GM18907 (cell line): ENCODE measurements at regions not wholly inside any gene's neighbourhood (a gene's known extent, or its start where the extent isn't known, plus 50 kb on each side); places are given as distances from the start of the nearest gene placed in this dataset.
"Not testable (repeated sequence)": the region's sequence is repeated elsewhere in the genome, so short reads cannot be mapped to it uniquely, and the experiment has no call there.

Source experiments
- ATAC-seq: cut with Tn5 transposase; IDR thresholded peaks from one replicate; pipeline ENCODE4 v1.9.1; 2021; ENCODE audit warnings: mild to moderate bottlenecking, moderate library complexity; ENCODE audit not compliant: unreplicated experiment

DNA sequence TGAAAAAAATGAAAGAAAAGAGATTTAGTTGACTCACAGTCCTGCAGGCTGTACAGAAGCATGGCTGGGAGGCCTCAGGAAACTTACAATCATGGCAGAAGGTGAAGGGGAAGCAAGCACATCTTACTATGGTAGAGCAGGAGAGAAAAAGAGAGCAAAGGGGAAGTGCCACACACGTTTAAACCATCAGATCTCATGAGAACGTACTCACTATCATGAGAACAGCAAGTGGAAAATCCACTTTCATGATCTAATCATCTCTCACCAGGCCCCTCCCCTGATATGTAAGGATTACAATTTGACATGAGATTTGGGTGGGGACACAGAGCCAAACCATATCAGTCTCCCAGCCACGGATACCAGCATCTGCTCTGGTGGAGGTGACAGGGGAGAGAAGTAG, 50.8 kb upstream of the CPOX start:
- no peak for ATAC-seq

DNA sequence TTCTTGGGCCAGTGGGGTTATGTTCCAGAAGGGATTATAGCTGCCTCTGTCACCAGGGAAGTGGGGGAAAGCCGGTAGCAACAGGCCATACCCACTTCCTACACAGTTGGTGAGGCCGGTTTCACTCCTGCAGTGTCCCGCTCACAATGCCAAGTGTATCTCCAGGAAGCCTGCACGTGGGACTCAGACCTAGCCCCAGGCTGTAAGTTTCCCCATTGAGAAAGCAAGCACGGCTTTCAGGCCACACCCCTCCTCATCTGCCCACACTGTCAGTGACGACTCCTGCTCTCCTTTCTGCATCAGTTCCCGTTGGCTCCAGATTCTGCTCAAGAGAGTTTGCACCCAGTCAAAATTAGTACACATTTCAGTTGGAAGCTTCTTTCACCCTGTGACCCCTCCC, 51.6 kb upstream of the CPOX start:
- ATAC-seq, result no peak

DNA sequence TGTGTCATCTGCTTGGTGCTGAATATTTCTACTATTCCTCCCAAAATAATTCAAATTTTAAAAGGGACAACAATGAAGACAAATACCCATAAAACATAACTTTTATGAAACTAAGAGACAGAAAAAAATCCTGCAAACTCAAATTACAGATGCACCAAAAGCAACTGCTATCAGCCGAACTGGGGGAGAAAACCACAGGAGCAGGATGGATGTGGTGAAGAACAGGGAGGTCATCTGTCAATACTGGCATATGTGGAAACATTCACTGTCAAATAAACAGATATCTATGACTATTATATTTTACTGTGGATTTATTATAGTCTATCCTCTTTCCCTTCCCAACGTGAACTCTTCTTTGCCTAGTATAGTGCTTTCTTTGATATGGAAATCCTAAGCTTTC, 53.3 kb upstream of the CPOX start:
- ATAC-seq, result no peak

DNA sequence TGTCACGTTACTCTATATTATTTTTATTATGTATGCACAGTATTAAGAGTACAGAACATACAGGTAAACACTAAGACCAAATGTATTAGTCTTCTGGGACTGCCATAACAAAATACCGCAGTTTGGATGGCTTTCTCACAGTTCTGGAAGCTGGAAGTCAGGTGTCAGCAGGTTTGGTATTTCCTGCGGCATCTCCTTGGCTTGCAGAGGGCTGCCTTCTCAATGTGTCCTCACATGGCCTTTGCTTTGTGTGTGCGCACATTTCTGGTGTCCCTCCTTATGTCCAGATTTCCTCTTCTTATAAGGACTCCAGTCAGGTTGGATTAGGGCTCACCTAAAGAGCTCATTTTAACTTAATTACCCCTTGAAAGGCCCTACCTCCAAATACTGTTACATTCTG, 53.8 kb upstream of the CPOX start:
- no peak for ATAC-seq

DNA sequence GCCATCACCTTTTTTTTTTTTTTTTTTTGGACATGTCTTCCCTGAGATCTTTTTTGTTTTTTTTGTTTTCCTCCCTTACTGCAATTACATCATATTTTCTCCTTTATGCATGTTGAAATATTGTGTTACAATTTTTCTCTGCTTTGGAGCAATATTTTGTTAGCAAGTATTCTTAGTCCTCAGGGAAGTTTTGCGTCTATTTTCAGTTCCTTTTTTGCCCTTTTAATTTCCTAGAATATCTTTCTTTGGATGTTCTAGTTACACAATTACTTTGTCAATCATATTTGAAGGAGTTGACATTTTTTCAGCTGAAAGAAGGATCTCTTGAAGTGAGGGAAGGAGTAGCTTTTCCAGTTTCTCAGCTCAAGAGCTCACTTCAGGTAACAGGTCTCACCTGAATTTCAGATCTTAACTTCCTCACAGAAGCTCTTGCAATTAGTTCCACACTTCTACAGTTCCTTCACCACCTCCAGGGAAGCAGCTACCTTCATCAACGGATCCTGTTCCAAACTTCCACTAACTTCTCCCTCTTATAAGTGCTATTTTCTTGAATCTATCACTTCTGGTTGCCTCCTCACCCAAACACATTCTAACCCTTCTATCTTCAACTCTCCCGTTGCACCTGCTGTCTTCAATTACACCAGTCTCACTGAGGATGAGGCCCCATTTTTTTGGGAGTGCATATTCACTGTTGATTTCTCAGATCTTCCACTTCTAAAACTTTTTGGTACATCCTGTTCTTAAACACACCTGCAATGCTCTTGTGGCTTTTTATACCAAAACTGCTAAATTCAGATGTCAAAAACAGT, 57.8 kb upstream of the CPOX start:
- no peak for ATAC-seq

DNA sequence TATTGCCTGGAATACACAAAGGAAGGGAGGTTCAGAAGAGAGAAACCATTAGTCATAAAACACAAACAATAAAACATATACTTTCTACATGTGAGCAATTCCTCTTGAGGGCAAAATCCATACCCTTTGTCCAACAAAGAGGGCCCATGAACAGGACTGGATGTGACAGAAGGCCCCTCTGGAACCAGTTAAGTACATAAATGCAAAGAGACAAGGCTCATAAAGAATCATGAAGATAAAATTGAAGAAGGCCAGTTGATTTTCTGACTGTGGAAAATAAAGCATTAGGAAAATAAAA, 58.3 kb upstream of the CPOX start:
- no peak for ATAC-seq

DNA sequence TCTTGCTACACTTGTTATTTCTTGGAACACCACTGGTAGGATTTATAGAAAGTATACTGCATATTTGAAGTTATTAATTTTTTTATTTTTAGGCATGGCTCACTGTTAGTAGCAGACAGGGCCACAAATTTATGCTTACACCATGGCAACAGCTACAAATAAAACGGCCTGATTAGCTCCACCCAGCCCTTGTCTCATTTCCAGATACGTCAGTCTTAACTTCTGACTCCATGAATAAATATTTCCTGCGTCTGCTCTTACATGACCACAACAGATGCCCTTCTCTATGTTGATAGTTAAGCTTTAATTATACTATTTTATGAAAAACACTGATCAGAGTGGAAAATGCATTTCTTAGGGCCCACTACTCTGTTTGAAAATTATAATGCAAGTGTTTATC, 62.3 kb upstream of the CPOX start:
- no peak for ATAC-seq

DNA sequence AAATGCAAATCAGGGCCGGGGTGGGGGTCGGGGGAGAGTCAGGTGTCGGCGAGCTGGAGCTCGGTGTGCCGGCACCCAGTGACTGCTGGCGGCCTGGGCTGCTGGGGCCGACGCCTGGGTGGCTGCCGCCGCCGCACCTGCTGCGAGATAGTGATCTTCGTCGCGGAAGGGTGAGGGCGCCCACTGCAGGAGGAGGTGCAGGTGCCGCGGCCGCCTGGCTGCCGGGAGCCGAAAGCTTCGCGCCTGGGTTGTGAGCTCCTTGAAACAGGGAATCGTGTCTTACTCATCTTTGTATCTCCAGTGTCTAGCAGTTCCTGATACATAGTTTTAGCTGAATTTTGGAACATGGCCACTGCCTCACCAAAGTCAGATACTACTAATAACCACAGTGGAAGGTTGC, 64.0 kb upstream of the CPOX start:
- ATAC-seq, result peak; percentile 98

DNA sequence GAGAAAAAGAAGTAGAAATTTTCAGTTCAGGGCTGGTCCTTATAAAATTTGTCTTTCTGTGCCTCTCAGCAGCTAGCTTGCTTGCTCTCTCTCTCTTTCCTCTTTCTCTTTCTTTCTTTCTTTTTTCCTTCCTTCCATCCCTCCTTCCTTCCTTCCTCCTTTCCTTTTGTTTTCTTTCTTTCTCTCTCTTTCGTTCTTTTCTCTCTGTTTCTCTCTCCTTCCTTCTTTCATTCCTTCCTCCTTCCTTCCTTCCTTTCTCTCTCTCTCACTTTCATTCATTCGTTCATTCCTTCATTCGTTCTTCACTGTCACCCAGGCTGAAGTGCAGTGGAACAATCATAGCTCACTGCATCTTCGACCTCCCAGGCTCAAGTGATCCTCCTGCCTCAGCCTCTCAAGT, 69.3 kb upstream of the CPOX start:
- no peak for ATAC-seq

DNA sequence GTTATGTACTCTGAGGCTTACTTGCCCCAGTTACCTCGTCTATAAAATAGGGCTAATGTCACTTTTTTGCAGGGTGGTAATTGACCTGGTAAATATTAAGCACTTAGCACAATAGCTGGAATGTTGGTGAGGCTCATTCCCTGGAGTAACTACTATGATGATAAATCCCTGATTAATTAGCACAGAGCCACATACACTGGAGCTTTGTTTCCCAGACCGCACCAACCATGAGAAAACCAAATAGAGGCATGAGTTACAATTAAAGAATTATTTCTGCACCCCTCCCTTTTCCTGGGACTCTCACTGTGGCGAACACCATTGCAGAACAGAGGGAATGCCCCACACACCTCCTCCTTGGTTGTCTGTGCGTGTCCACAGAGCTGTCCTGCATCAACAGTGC, 76.6 kb upstream of the CPOX start:
- ATAC-seq, result no peak

DNA sequence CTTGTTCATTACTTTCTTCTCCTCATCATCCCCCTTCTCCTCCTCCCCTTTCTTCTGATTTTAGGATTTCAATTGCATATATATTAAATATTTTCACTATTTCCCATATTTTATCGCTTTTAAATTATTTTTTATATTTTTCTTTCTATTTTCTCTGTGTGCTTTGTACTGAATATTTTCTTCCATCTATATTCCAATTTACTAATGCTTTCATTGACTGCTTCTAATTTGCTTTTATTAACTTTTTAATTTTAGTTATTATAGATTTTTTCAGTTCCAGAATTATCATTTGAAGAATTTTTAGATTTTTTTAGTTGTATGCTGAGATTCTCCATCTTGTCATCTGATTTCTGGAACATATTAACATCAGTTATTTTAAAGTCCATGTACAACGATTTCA, 83.2 kb upstream of the ST3GAL6 start:
- ATAC-seq, result no peak

DNA sequence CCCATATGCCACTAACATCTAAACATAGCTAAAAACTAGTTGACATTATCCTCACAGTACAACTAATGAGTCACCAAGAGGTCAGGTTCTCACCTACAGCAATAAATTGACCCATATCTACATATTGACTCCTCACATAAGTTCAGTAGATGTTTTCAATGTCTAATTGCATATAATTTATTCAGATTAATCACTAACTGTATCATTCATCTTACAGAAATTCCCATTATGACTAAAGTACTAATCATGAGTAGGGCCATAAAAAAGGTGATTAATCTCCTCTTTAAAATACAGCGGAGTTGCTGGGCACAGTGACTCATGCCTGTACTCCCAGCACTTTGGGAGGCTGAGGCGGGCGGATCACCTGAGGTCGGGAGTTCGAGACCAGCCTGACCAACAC, 82.4 kb upstream of the ST3GAL6 start:
- ATAC-seq, result no peak

DNA sequence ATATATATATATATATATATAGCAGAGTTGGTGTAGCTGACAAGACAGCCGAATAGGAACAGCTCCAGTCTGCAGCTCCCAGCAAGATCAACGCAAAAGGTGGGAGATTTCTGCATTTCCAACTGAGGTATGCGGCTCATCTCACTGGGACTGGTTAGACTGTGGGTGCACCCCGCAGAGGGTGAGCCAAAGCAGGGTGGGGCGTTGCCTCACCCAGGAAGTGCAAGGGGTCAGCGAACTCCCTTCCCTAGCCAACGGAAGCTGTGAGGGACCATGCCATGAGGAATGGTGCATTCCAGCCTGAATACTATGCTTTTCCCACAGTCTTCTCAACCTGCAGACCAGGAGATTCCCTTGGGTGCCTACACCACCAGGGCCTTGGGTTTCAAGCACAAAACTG, 81.7 kb upstream of the ST3GAL6 start:
- no peak for ATAC-seq

DNA sequence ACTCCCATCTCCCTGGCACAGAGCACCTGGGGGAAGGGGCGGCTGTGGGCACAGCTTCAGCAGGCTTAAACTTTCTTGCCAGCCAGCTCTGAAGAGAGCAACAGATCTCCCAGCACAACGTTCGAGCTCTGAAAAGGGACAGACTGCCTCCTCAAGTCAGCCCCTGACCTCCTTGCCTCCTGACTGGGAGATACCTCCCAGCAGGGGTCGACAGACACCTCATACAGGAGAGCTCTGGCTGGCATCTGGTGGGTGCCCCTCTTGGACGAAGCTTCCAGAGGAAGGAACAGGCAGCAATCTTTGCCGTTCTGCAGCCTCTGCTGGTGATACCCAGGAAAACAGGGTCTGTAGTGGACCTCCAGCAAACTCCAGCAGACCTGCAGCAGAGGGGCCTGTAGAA, 80.7 kb upstream of the ST3GAL6 start:
- not testable (repeated sequence) for ATAC-seq

DNA sequence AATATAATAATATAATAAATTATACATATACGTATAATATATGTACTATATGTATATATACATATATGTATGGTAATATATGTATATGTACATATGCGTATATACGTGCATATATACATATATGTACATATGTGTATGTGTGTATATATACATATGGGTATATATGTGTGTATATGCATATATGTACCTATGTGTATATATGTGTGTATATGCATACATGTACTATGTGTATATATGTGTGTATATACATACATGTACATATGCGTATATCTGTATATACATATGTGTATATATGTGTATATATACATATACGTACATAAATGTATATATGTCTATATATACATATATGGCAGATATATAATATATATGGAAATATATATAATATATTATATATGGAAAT, 74.8 kb upstream of the ST3GAL6 start:
- no peak for ATAC-seq

DNA sequence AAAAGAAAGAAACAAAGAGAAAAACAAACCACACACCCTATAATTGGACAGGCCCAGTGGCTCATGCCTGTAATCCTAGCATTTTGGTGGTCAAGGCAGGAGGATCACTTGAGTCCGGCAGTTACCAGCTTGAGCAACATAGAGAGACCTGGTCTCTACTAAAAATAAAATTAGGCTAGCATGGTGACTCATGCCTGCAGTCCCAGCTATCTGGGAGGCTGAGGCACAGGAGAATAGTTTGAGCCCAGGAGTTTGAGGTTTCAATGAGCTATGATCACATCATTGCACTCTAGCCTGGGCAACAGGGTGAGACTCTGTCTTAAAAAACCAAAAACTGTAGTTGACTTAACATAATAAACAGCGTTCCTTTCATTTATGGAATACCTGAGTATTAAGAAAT, 72.3 kb upstream of the ST3GAL6 start:
- ATAC-seq, result no peak

DNA sequence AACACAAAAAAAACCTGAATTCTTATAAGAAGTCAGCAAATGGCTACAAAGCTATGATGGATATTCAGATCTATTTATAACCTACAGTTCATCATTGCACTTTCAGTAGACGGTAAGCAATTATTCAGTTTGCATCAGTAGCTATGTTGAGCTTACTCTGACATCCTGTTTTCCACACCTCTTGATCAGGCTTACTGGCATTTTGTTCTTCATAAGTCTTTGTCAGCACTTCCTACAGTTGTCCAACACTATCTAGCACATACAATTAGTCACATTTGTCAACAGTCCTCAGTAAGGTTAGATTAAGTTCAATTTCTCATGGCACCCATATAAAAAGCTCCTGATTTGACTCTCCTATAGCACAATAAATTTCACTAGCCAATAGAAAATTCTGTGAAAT, 71.2 kb upstream of the ST3GAL6 start:
- ATAC-seq, result no peak

DNA sequence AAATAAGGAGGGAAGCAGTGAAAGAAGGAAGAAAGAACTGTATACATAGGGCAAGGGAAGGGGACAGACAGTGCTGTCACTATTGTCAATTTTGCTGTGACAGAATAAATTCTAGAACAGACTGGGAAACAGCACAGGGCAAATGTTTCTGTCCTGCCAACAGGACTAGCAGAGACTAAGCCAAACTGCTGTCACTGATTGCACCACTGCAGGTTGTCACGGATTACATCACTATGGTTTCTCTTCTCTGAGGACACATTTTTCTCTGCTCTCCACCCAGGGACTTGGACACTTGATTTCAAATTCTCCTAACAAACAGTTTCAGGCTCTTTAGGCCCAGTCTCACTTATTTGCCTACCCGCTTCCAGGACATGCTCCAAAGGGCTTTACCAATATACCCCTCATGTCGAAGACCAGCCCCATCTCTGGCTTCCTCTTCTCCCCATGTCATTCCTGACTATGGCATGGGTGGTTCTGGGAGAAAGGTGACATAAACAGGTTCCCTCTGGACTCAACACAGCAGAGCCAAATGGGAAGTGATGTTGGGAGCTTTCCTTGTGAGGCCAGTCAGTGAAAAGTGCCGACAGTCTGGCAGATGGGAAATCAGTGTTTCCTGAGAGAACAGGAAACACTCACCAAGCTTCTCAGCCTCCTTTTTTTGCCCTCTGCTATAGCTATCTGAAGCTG, 70.2 kb upstream of the ST3GAL6 start:
- no peak for ATAC-seq

DNA sequence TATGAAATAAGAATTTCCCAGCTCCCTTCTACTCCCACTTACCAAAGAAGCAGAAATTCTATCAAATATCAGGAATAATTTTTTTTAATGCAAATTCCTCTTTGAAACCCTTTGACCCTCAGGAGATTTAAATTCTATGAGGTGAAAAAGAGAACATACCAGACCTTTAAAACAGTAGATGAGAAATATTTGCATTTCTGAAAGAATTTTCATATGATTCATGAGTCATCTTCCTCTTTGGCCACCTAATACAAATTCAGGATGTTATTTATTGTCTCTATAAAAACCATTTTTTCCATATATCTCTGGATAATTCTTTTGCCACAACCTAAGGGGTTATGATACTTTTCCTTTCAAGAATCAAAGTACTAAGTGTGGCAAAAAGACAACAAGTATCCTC, 67.3 kb upstream of the ST3GAL6 start:
- ATAC-seq, result no peak

DNA sequence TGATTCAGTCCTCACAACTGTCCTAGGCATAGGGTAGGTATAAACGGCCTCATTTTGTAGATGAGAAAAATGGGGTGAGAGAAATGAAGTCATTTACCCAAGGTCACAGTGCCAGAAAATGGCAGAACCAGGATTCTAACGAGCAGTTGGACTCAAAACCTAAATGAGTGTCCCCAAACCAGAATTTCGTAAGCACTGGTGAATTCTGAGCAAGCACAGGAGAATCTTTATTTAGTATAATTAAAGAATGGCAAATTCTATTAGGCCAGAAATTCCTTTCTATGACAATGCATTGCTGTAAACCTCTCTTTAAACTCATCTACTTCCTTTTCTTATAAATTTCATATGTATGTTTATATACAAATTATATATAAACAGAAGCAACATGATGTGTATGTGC, 66.8 kb upstream of the ST3GAL6 start:
- not testable (repeated sequence) for ATAC-seq

DNA sequence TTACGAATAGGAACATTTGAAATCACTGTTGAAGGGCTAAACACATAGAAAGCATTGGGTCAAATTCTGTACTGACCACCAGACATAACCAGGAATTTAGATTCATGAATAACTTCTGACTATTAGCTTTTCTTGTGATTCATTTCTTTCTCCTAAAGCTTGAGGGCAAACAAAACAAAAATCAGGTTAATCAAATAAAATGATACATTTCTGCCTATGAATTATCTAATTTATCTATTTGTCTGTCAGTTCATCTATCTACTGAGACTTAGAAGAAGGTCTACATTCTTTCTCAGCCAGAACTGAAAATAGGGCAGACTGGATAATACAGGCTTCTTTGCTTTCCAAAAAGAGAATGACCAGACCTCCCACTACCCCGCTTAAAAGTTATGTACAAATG, 65.9 kb upstream of the ST3GAL6 start:
- no peak for ATAC-seq

DNA sequence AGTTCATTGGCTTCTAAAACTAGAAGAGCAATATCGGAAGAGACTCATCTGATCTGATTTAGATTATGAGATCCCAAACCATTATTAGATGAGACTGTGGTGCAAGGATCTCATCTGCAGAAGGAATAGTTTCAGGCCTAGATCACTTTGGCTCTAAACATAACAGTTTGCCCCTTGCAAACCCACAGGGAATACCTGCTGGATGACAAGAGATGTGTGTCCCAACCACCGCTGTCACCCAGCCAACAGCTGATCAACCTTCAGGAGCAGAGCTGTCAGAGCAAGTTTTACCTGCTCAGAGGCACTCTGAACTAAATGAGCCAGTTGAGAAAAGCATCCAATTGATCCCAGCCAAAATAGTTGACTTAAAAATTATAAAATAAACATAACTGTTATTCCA, 64.0 kb upstream of the ST3GAL6 start:
- ATAC-seq, result no peak

DNA sequence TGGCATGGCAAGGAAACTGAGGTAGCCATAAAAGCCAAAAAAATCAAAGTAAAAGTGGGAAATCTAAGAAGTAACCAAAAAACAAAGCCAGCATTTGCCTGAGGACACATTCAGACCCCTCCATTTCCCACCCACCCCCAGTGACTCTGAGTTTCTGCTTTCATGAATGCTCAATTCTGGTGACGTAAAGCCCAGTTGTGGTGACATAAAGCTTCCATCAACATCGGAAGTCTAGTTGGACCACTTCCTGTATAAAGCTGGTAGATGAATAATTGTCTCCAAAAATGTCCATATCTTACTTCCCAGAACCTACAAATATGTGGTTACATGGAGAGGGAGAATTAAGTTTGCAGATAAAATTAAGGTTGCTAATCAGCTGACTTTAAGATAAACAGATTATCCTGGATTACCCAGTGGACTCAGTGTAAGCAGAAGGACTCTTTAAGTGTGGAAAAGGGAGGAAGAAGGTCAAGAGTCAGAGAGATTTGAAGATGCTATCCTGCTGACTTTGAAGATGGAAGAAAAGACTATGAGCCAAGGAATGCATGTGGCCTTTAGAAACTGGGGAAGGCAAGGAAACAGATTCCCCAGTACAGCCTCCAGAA, 62.0 kb upstream of the ST3GAL6 start:
- ATAC-seq, result no peak
